Activated B cell treated with CpG ODN at 0.5 μM for 24 hours (primary cell): ENCODE measurements at regions not wholly inside any gene's neighbourhood (a gene's known extent, or its start where the extent isn't known, plus 50 kb on each side); places are given as distances from the start of the nearest gene placed in this dataset.

Experiments used
- ATAC-seq: fragments of 200-7000 bp; cut with Tn5 transposase; one replicate; pipeline ENCODE4 v1.10.0; 2021; ENCODE audit warnings: low read depth, mild to moderate bottlenecking, moderate library complexity
- CTCF ChIA-PET: fragments of 350-600 bp; sonication (Branson Sonifier 250); formaldehyde crosslinking; loops from one replicate; lab custom pipeline; 2021; ENCODE audit warnings: antibody characterized with exemption; lab: Charles Lee
- POLR2A ChIA-PET: fragments of 350-600 bp; sonication (Branson Sonifier 250); formaldehyde crosslinking; loops from one replicate; lab custom pipeline; 2021; ENCODE audit warnings: antibody characterized with exemption; lab: Charles Lee
- DNase-seq: peaks from one replicate; pipeline ENCODE4 v3.0.0; 2022
- H3K27ac Mint-ChIP-seq: one replicate; pipeline ENCODE4 v1.8.0; 2020; ENCODE audit warnings: mixed read lengths
- H3K27me3 Mint-ChIP-seq: one replicate; pipeline ENCODE4 v1.8.0; 2021; ENCODE audit warnings: mixed read lengths
- H3K36me3 Mint-ChIP-seq: one replicate; pipeline ENCODE4 v1.8.0; 2021; ENCODE audit warnings: low read depth, mixed read lengths
- H3K4me1 Mint-ChIP-seq: one replicate; pipeline ENCODE4 v1.8.0; 2021; ENCODE audit warnings: mixed read lengths
- H3K4me3 Mint-ChIP-seq: one replicate; pipeline ENCODE4 v1.8.0; 2020; ENCODE audit warnings: mild to moderate bottlenecking, mixed read lengths
- H3K9me3 Mint-ChIP-seq: one replicate; pipeline ENCODE4 v1.8.0; 2020; ENCODE audit warnings: mixed read lengths
- CTCF ChIP-seq: fragments of 200-600 bp; IDR thresholded peaks from one replicate; pipeline ENCODE4 v1.8.0; 2022; ENCODE audit warnings: antibody characterized with exemption, mild to moderate bottlenecking
- intact Hi-C: fragments of 100-400 bp; cut with micrococcal nuclease; formaldehyde crosslinking; loops from one replicate; pipeline ENCODE4 v1.15.1; 2024

GRCh38 chr20:6887966-6888365 lies 120.5 kb downstream of the BMP2 start:
- Mint-ChIP-seq H3K4me1 (no peaks in the 10 kb centered on the region), H3K4me3 (no peak overlapping the region), H3K36me3 (no peaks in the 10 kb centered on the region), H3K27me3 (no peaks in the 10 kb centered on the region), H3K9me3 (no peaks in the 10 kb centered on the region), H3K27ac (no peak overlapping the region)
- CTCF ChIA-PET = no interaction called here
- POLR2A ChIA-PET = no interaction called here
- no peak for DNase-seq
- ATAC-seq = no peak
- TF ChIP-seq CTCF = no peak
- intact Hi-C loops = no loop called here

GRCh38 chr20:6888736-6889395 lies 121.4 kb downstream of the BMP2 start:
- Mint-ChIP-seq H3K4me3 (no peak overlapping the region), H3K27me3 (no peaks in the 10 kb centered on the region), H3K36me3 (no peaks in the 10 kb centered on the region), H3K9me3 (no peaks in the 10 kb centered on the region), H3K27ac (no peak overlapping the region), H3K4me1 (no peaks in the 10 kb centered on the region)
- TF ChIP-seq CTCF = no peak
- intact Hi-C loops = no loop called here
- ChIA-PET CTCF (no interaction called here), POLR2A (no interaction called here)
- DNase-seq (no peak), ATAC-seq (no peak)

GRCh38 chr20:6892724-6893123 lies 125.2 kb downstream of the BMP2 start:
- no peak for TF ChIP-seq CTCF
- Mint-ChIP-seq H3K4me1 (no peaks in the 10 kb centered on the region), H3K9me3 (no peaks in the 10 kb centered on the region), H3K27me3 (no peaks in the 10 kb centered on the region), H3K36me3 (no peaks in the 10 kb centered on the region), H3K4me3 (no peak overlapping the region), H3K27ac (no peak overlapping the region)
- ChIA-PET CTCF (no interaction called here), POLR2A (no interaction called here)
- no peak for DNase-seq
- intact Hi-C loops = no loop called here
- no peak for ATAC-seq

- POLR2A ChIA-PET = no interaction called here
- TF ChIP-seq CTCF = no peak
- H3K27me3 Mint-ChIP-seq = no peaks in the 10 kb centered on the region
- no peak overlapping the region for H3K4me3 Mint-ChIP-seq
- no peak overlapping the region for H3K27ac Mint-ChIP-seq
- no peaks in the 10 kb centered on the region for H3K4me1 Mint-ChIP-seq
- H3K9me3 Mint-ChIP-seq = no peaks in the 10 kb centered on the region
- no peaks in the 10 kb centered on the region for H3K36me3 Mint-ChIP-seq
- ATAC-seq = no peak
- no peak for DNase-seq
- CTCF ChIA-PET = no interaction called here
- intact Hi-C loops = no loop called here
Measured at GRCh38 chr20:6898928-6899327, 131.4 kb downstream of the BMP2 start.

GRCh38 chr20:6906871-6907270 lies 139.4 kb downstream of the BMP2 start:
- Mint-ChIP-seq H3K4me1 (no peaks in the 10 kb centered on the region), H3K9me3 (peaks cover 4% of the 10 kb centered on the region), H3K4me3 (no peak overlapping the region), H3K27me3 (no peaks in the 10 kb centered on the region), H3K36me3 (no peaks in the 10 kb centered on the region), H3K27ac (no peak overlapping the region)
- intact Hi-C loops = no loop called here
- ATAC-seq = no peak
- CTCF ChIA-PET = no interaction called here
- DNase-seq = no peak
- POLR2A ChIA-PET = no interaction called here
- TF ChIP-seq CTCF = no peak
